GM19438 (cell line): ENCODE measurements at regions not wholly inside any gene's neighbourhood (a gene's known extent, or its start where the extent isn't known, plus 50 kb on each side); places are given as distances from the start of the nearest gene placed in this dataset.

Experiments used
- ATAC-seq: cut with Tn5 transposase; IDR thresholded peaks from one replicate; pipeline ENCODE4 v1.9.1; 2021; ENCODE audit warnings: low read depth; ENCODE audit not compliant: unreplicated experiment

DNA sequence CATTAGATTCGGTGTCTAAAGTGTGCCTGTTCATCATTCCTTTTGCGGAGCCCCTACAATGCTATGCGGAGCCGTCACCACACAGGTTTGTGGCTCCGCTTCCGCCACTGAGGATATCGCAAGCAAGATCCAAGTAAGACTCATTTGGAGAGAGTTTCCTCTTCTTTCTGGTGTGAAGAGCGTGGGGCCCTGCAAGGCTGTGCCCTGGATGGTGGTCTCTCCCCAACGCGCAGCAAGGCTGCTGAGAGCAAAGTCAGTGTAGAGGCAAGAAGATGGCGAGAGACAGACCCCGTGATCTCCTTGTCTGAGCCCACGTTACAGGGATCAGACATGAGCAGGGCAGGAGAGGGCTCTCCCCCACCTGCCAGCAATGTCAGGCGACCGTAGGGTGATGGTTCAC, 96.3 kb upstream of the AFDN start:
- ATAC-seq = no peak

DNA sequence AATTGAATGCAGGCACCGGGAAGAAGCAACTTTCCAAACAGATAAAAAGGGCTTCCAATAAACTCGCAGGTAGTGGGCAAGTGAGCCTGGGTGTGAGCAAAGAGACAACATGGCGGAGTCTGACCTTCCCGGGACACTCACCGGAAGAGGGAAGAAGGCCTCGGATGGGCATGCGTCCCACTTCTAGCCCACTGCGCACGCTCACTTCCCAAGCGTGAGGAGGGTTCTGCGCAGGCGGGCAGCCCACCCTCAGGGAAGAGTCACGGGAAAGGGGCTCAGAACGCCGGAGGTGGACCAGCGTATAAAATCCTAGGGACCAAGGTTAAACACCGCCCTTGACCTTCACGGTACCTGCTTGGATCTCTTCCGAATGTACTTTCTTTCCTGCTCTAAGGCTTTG, 95.5 kb upstream of the AFDN start:
- ATAC-seq = no peak

GRCh38 chr6:167731731-167732422, 94.8 kb upstream of the AFDN start:
- ATAC-seq = no peak

GRCh38 chr6:167733740-167734661, 92.7 kb upstream of the AFDN start:
- no peak for ATAC-seq

DNA sequence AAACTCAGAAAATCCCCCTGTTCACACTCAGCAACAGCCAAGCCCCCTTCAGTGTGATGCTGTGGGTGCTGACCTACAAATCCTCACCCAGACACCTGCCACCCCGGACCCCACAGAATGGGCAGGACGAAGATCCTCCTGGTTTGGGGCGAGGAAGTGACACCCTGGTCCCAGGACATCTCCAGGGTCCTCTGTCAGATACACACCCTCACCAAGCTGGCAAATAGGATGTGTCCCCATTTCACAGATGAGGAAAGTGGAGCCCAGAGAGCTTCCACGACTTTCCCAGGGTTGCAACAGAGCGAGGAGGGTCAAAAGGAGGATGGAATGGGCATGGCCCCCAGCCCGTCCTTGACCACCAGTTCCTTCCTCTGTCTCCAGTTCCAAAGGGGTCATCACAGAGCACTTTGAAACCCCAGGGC, 92.0 kb upstream of the AFDN start:
- no peak for ATAC-seq

DNA sequence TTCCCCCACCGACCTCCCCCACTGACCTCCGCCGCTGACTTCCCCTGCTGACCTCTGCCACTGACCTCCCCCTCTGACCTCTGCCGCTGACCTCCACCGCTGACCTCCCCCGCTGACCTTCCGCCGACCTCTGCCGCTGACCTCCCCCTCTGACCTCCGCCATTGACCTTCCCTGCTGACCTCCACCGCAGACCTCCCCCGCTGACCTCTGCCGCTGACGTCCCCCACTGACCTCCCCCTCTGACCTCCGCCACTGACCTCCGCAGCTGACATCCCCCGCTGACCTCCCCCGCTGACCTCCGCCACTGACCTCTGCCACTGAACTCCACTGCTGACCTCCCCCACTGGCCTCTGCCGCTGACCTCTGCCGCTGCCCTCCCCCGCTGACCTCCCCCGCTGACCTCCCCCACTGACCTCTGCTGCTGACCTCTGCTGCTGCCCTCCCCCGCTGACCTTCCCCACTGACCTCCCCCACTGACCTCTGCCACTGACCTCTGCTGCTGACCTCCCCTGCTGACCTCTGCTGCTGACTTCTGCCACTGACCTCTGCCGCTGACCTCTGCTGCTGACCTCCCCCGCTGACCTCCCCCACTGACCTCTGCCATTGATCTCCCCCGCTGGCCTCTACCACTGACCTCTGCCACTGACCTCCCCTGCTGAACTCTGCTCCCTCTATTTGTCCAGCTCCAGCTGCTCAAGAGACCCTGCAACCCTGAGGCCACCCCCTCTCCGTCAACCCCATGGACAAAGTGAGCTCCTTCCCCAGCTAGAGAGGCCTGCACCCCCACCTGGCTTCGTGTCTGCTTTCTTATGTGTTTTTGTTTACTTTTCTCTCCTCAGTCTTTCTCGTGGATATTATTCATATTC, 91.4 kb upstream of the AFDN start:
- no peak for ATAC-seq

DNA sequence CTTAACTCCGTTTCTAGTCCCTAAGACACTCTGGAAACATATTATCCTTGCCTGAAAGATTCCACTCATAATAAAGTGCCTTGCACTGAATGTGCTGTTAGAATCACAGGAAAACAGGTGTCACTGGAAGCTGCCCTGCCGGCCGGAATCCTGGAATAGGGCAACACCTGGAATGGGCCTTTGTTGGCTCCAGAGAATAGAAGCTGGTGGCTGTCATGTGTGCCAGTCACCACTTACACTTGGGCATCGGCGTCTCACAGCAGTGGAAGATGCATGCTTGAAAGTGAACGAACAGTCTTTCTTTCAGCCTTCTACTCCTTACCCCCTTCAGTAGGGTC, 90.8 kb upstream of the AFDN start:
- ATAC-seq = no peak

- ATAC-seq = no peak
Measured at GRCh38 chr6:167736486-167737204, 90.1 kb upstream of the AFDN start.

DNA sequence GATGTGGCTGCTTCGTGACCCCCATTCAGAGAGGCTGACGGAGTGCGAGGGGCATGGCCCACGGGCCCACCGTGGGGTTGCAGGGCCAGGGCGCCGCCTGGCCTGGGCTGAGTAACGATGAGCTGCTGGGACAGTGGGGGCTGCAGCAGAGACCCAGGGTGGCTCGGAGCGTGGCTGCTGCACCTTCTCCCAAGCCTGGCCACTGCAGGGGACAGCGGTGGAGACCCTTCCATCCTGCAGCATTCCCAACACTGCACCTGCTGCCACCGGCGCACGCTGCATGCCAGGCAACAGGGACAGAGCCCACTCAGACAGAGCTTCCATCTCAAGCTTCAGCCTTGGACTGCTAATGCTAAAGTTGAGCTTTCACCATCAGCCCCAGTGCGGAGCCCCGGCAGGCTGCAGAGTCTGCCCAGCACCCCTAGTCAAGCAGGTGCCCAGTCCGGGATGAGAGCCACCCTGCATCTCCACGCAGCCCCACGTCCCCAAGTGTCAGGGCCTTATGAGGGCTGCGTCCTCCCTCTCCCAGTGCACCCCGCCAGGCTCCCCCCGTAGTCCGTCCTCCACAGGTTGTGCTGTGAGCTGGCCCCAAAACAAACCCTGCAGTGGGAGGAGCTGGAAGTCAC, 89.4 kb upstream of the AFDN start:
- ATAC-seq = no peak

GRCh38 chr6:167738386-167738785, 88.3 kb upstream of the AFDN start:
- no peak for ATAC-seq

- ATAC-seq = no peak
Measured at GRCh38 chr6:167739721-167740475, 86.8 kb upstream of the AFDN start.

DNA sequence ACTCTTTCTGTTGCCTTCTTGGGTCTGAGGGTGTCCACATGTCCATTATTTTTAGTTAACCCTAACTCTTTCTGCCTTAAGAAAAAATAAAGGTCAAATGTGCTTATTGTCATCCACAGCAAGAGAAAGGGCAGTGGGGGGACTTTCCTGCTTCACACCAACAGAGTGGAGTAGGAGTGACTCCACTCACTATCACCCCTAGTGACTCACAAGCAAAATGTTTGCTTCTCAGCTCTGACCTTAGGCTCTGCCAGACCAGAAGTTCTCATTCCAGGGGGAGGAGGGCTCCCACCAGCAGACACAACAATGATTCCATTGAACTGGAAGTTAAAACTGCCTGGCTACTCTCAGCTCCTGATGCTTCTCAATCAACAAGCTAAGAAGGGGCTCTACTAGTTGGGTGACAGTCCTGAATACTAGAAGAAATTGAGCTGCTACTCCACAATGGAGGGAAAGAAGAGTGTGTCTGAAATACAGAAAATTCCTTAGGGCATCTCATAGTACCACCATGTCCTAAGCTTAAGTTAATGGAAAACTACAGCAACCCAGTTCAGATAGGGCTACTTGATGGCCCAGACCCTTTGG, 83.9 kb upstream of the AFDN start:
- no peak for ATAC-seq

DNA sequence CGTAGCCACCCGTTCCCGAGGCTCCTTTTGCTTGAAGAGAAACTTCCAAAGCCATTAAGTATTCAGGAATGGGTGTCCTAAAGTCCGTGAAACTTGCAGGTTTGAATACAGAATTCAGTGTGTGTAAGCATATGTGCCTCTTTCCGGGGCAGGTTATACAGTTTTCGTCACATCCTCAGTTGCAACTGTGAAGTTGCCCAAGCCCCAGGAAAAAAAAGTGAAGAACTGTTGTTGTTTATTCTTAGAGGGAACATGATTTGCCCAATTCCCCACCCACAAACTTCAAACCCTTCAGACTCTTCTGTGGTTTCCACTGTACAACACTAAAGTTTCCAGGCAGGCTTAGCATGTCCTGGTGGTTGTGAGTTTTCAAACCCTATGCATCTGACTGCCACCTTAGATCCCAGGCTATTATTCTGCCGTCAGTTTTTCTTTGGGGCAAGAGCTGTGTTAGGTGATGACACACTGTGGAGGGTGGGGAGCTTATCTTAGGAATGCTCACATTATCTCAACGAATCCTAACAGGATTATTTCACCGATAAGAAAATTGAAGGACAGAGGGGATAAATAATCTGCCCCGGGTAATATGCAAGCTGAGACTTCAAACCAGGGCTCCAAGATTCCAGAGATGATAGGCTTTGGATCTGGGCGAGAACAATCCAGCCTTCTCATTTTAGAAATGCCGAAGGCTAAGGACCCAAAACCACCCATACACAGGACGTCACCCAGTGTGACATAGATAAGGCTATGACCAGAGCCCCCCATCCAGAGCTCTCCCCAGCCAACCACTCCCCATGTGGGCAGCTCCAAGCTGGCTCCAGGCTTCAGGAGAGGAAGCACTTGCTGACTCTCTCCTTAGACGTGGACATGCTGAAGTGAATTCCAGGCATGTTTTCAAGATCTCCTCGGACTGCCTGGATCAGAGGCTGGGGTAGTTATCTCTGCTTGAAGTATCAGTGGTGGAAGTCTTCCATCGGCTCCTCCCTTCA, 81.7 kb upstream of the AFDN start:
- no peak for ATAC-seq

GRCh38 chr6:167745670-167746389, 80.9 kb upstream of the AFDN start:
- ATAC-seq = no peak

GRCh38 chr6:167746390-167746907, 80.3 kb upstream of the AFDN start:
- no peak for ATAC-seq

GRCh38 chr6:167746975-167747374, 79.7 kb upstream of the AFDN start:
- no peak for ATAC-seq

GRCh38 chr6:167747645-167748044, 79.1 kb upstream of the AFDN start:
- ATAC-seq = no peak
